Liver (tissue), 3 donors: ENCODE measurements at regions not wholly inside any gene's neighbourhood (a gene's known extent, or its start where the extent isn't known, plus 50 kb on each side); places are given as distances from the start of the nearest gene placed in this dataset.
"Not testable (repeated sequence)": the region's sequence is repeated elsewhere in the genome, so short reads cannot be mapped to it uniquely, and the experiment has no call there.

Experiments
- CTCF ChIP-seq: fragments of 150-350 bp; IDR thresholded peaks from 2 replicates; pipeline ENCODE4 v1.5.1; 2017; ENCODE audit warnings: improper control_type of control experiment, low read depth, low read length; ENCODE audit not compliant: missing input control
- GABPA ChIP-seq, 2 donors: IDR thresholded peaks in 1 of 2; conservative IDR thresholded peaks in 1 of 2; 2 replicates each; pipeline ENCODE4 v1.6.1; 2016; ENCODE audit warnings: antibody characterized with exemption in 2 of 2, mild to moderate bottlenecking in 1 of 2, moderate library complexity in 1 of 2
- HNF4G ChIP-seq: IDR thresholded peaks from 2 replicates; pipeline ENCODE4 v1.6.1; 2016; ENCODE audit warnings: antibody characterized with exemption
- MAX ChIP-seq: IDR thresholded peaks from 2 replicates; pipeline ENCODE4 v1.6.1; 2016; ENCODE audit warnings: antibody characterized with exemption
- NR2F2 ChIP-seq: IDR thresholded peaks from 2 replicates; pipeline ENCODE4 v1.6.1; 2016; ENCODE audit warnings: antibody characterized with exemption
- RAD21 ChIP-seq, 2 donors: IDR thresholded peaks; 2 replicates each; pipeline ENCODE4 v1.6.1; 2016; ENCODE audit warnings: antibody characterized with exemption in 2 of 2, mild to moderate bottlenecking in 2 of 2
- REST ChIP-seq: IDR thresholded peaks from 2 replicates; pipeline ENCODE4 v1.6.1; 2016; ENCODE audit warnings: antibody characterized with exemption, mild to moderate bottlenecking
- SP1 ChIP-seq: IDR thresholded peaks from 2 replicates; pipeline ENCODE4 v1.6.1; 2018; ENCODE audit warnings: antibody characterized with exemption, mild to moderate bottlenecking
- TAF1 ChIP-seq: conservative IDR thresholded peaks from 2 replicates; pipeline ENCODE4 v1.6.1; 2016; ENCODE audit warnings: antibody characterized with exemption, mild to moderate bottlenecking
- YY1 ChIP-seq: IDR thresholded peaks from 2 replicates; pipeline ENCODE4 v1.6.1; 2016; ENCODE audit warnings: antibody characterized with exemption, mild to moderate bottlenecking
- donor health status: healthy.
- donor health status: healthy.

- TF ChIP-seq TAF1; CTCF; GABPA (IDR thresholded peaks at IDR 0.05 in 1 of 2, conservative IDR thresholded peaks at IDR 0.05 in 1 of 2); SP1; REST; RAD21 (IDR thresholded peaks at IDR 0.05); MAX; HNF4G; YY1; NR2F2: not testable (repeated sequence)
Measured at GRCh38 chr7:79767876-79768560, 314.6 kb upstream of the MAGI2 start.
